ENCODE measurements at regions not wholly inside any gene's neighbourhood (a gene's known extent, or its start where the extent isn't known, plus 50 kb on each side); places are given as distances from the start of the nearest gene placed in this dataset.

- CTCF ChIA-PET = interaction anchor here (1.0 kb wide), 1 partner anchor 110 kb away, joined by 4 read pairs; no protein-coding TSS in a partner anchor
Observed at GRCh38 chr6:99132026-99132635, 184.4 kb upstream of the FBXL4 start.

GRCh38 chr6:99130897-99131873, 183.4 kb upstream of the FBXL4 start:
- CTCF ChIA-PET = interaction anchor here (0.6 kb wide), 1 partner anchor 178 kb away, joined by 3 read pairs; no protein-coding TSS in a partner anchor
- DNase-seq (ENCODE audit: extremely low spot score) = no peak
- no peak for TF ChIP-seq CTBP1 (IDR thresholded peaks at IDR 0.05; ENCODE audit: borderline replicate concordance)
- TF ChIP-seq ELF4 (IDR thresholded peaks at IDR 0.05) = no peak
- TF ChIP-seq, protein P1, sequence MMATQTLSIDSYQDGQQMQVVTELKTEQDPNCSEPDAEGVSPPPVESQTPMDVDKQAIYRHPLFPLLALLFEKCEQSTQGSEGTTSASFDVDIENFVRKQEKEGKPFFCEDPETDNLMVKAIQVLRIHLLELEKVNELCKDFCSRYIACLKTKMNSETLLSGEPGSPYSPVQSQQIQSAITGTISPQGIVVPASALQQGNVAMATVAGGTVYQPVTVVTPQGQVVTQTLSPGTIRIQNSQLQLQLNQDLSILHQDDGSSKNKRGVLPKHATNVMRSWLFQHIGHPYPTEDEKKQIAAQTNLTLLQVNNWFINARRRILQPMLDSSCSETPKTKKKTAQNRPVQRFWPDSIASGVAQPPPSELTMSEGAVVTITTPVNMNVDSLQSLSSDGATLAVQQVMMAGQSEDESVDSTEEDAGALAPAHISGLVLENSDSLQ (IDR thresholded peaks at IDR 0.05) = no peak
- TF ChIP-seq FOXA1 (IDR thresholded peaks at IDR 0.05) = no peak
- TF ChIP-seq ARNT (IDR thresholded peaks at IDR 0.05) = no peak
- TF ChIP-seq TARDBP (IDR thresholded peaks at IDR 0.05) = no peak
- TF ChIP-seq SUZ12 (IDR thresholded peaks at IDR 0.05) = no peak
- no peak for TF ChIP-seq NFRKB (IDR thresholded peaks at IDR 0.05)
- no peak for TF ChIP-seq FOXM1 (IDR thresholded peaks at IDR 0.05; ENCODE audit: borderline replicate concordance)
- no peak for TF ChIP-seq BHLHE40 (IDR thresholded peaks at IDR 0.05; ENCODE audit: borderline replicate concordance)
- no peak for TF ChIP-seq ZNF384 (IDR thresholded peaks at IDR 0.05)
- TF ChIP-seq HDGF (IDR thresholded peaks at IDR 0.05; ENCODE audit: borderline replicate concordance) = no peak
- no peak for TF ChIP-seq FOXK2 (IDR thresholded peaks at IDR 0.05)
- TF ChIP-seq LEF1 (IDR thresholded peaks at IDR 0.05; ENCODE audit: borderline replicate concordance) = no peak
- TF ChIP-seq L3MBTL2 (conservative IDR thresholded peaks at IDR 0.05) = no peak
- no peak for TF ChIP-seq SP1 (IDR thresholded peaks at IDR 0.05)
- POLR2A ChIA-PET = no interaction called here

More at GRCh38 chr6:99132026-99132635, 184.4 kb upstream of the FBXL4 start:
- POLR2A ChIA-PET = no interaction called here
- TF ChIP-seq L3MBTL2 (conservative IDR thresholded peaks at IDR 0.05) = no peak
- no peak for TF ChIP-seq BHLHE40 (IDR thresholded peaks at IDR 0.05; ENCODE audit: borderline replicate concordance)
- no peak for TF ChIP-seq SUZ12 (IDR thresholded peaks at IDR 0.05)
- TF ChIP-seq ARNT (IDR thresholded peaks at IDR 0.05) = no peak
- no peak for TF ChIP-seq NFRKB (IDR thresholded peaks at IDR 0.05)
- TF ChIP-seq TARDBP (IDR thresholded peaks at IDR 0.05) = no peak
- no peak for TF ChIP-seq HDGF (IDR thresholded peaks at IDR 0.05; ENCODE audit: borderline replicate concordance)
- no peak for TF ChIP-seq SP1 (IDR thresholded peaks at IDR 0.05)
- no peak for TF ChIP-seq ELF4 (IDR thresholded peaks at IDR 0.05)
- TF ChIP-seq, protein P1 (IDR thresholded peaks at IDR 0.05) = no peak
- TF ChIP-seq CTBP1 (IDR thresholded peaks at IDR 0.05; ENCODE audit: borderline replicate concordance) = no peak
- TF ChIP-seq FOXK2 (IDR thresholded peaks at IDR 0.05) = no peak
- no peak for TF ChIP-seq FOXA1 (IDR thresholded peaks at IDR 0.05)
- TF ChIP-seq LEF1 (IDR thresholded peaks at IDR 0.05; ENCODE audit: borderline replicate concordance) = no peak
- no peak for TF ChIP-seq FOXM1 (IDR thresholded peaks at IDR 0.05; ENCODE audit: borderline replicate concordance)
- no peak for TF ChIP-seq ZNF384 (IDR thresholded peaks at IDR 0.05)
- DNase-seq (ENCODE audit: extremely low spot score) = no peak

- TF ChIP-seq NFRKB (IDR thresholded peaks at IDR 0.05) = no peak
- no peak for TF ChIP-seq LEF1 (IDR thresholded peaks at IDR 0.05; ENCODE audit: borderline replicate concordance)
- no peak for TF ChIP-seq SUZ12 (IDR thresholded peaks at IDR 0.05)
- no peak for DNase-seq (ENCODE audit: extremely low spot score)
- POLR2A ChIA-PET = no interaction called here
- CTCF ChIA-PET = no interaction called here
Observed at GRCh38 chr6:99129835-99130234, 182.1 kb upstream of the FBXL4 start.

- TF ChIP-seq FOXM1 (IDR thresholded peaks at IDR 0.05; ENCODE audit: borderline replicate concordance) (no peak), FOXA1 (IDR thresholded peaks at IDR 0.05) (no peak), SUZ12 (IDR thresholded peaks at IDR 0.05) (no peak), NFRKB (IDR thresholded peaks at IDR 0.05) (no peak), LEF1 (IDR thresholded peaks at IDR 0.05; ENCODE audit: borderline replicate concordance) (no peak), TARDBP (IDR thresholded peaks at IDR 0.05) (no peak), BHLHE40 (IDR thresholded peaks at IDR 0.05; ENCODE audit: borderline replicate concordance) (no peak), ELF4 (IDR thresholded peaks at IDR 0.05) (no peak), HDGF (IDR thresholded peaks at IDR 0.05; ENCODE audit: borderline replicate concordance) (no peak), SP1 (IDR thresholded peaks at IDR 0.05) (no peak), ARNT (IDR thresholded peaks at IDR 0.05) (no peak), L3MBTL2 (conservative IDR thresholded peaks at IDR 0.05) (no peak), CTBP1 (IDR thresholded peaks at IDR 0.05; ENCODE audit: borderline replicate concordance) (no peak), ZNF384 (IDR thresholded peaks at IDR 0.05) (no peak), FOXK2 (IDR thresholded peaks at IDR 0.05) (no peak)
- TF ChIP-seq, protein P1 (IDR thresholded peaks at IDR 0.05) = no peak
- ChIA-PET POLR2A (no interaction called here), CTCF (no interaction called here)
- no peak for DNase-seq (ENCODE audit: extremely low spot score)
Observed at GRCh38 chr6:99121748-99122147, 174.0 kb upstream of the FBXL4 start.

DNA sequence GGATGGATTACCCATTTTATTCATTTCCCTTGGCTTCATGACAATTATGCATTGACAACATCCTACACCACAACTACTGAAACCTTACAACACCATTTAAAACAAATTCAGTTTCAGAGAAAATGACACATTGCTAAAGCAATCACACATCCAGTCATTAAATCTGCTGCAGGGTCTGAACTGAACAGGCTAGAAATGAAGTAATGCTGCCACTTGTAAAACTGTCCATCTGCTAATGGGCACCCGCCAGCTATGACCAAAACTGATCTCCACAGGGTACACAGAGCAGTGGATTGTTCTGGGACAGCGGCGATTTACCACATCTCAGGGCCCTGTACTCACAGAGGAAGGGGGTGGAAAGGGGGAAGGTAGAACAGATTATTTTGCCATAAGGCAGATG, 172.9 kb upstream of the FBXL4 start:
- CTCF ChIA-PET = no interaction called here
- DNase-seq (ENCODE audit: extremely low spot score) = no peak
- POLR2A ChIA-PET = no interaction called here
- TF ChIP-seq FOXK2 (IDR thresholded peaks at IDR 0.05) (no peak), ARNT (IDR thresholded peaks at IDR 0.05) (no peak), CTBP1 (IDR thresholded peaks at IDR 0.05; ENCODE audit: borderline replicate concordance) (no peak), ELF4 (IDR thresholded peaks at IDR 0.05) (no peak), L3MBTL2 (conservative IDR thresholded peaks at IDR 0.05) (no peak), SP1 (IDR thresholded peaks at IDR 0.05) (no peak), BHLHE40 (IDR thresholded peaks at IDR 0.05; ENCODE audit: borderline replicate concordance) (no peak), FOXA1 (IDR thresholded peaks at IDR 0.05) (no peak), TARDBP (IDR thresholded peaks at IDR 0.05) (no peak), NFRKB (IDR thresholded peaks at IDR 0.05) (no peak)
- TF ChIP-seq, protein P1 (IDR thresholded peaks at IDR 0.05) = no peak
